GM08714 (cell line): ENCODE measurements at regions not wholly inside any gene's neighbourhood (a gene's known extent, or its start where the extent isn't known, plus 50 kb on each side); places are given as distances from the start of the nearest gene placed in this dataset.

Experiments used
- H3K4me3 ChIP-seq: fragments of 200-500 bp; sonication (Bioruptor generic); 2 replicates; pipeline ENCODE4 v1.5.1; 2014; ENCODE audit warnings: mild to moderate bottlenecking, low read length, inconsistent platforms
- ZNF274 ChIP-seq: IDR thresholded peaks from 2 replicates; pipeline ENCODE4 v1.6.1; 2012; ENCODE audit warnings: mild to moderate bottlenecking, low read depth, low read length

DNA sequence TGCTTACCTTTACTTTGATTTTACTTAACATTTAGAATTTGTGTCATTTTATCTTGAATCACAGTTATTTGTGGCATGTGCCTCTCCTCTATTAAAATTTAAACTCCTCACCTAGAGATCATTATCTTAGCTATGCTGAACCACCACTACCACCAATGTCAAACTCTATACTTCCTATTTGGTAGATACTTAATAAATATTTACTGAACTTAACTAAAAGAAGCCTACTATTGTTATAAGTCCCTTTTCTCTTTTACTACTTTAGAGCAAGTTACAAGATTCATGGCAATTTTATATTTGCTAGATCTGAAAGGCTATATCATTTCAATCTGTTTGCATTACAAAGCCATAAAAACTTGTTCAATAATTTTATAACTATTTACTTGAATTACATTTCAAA lies 273.3 kb upstream of the CCNH start:
- TF ChIP-seq ZNF274, result no peak
- no peak overlapping the region for H3K4me3 ChIP-seq

DNA sequence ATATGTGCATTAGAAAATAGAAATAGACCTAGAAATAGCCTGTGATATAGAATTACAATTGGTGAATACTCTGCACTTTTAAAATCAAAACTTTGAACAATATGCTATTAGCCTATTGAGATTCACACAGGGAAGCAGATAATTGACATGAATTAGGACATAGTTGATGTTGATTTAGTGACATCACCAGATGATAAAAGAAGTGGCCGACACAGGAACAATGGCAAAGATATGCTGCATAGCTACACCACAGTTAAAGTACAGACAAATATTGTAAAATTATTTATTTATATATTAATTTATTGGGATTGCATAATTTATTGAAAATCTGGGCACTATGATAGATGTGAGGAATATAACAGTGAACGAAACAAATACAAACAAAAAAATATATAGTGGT lies 261.5 kb upstream of the CCNH start:
- no peak for TF ChIP-seq ZNF274
- no peak overlapping the region for H3K4me3 ChIP-seq

DNA sequence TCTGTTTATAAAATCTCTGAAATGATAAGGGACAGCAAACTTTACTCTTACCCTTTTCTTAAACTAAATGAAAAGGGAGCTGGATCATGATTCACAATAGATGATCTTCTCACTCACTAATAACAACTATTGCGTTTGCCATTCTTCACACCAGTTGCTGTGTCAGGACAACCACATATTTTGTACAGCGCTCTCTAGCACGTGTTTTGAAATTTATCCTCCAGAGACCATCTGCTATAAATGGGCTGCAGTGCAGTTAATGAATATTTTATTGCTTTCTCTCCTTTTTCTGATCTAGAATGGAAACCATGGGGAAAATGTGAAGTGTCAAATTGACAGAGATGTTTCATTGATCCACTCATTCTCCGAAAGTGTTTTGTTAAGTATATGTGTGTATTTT lies 258.4 kb upstream of the CCNH start:
- no peak overlapping the region for H3K4me3 ChIP-seq
- no peak for TF ChIP-seq ZNF274

DNA sequence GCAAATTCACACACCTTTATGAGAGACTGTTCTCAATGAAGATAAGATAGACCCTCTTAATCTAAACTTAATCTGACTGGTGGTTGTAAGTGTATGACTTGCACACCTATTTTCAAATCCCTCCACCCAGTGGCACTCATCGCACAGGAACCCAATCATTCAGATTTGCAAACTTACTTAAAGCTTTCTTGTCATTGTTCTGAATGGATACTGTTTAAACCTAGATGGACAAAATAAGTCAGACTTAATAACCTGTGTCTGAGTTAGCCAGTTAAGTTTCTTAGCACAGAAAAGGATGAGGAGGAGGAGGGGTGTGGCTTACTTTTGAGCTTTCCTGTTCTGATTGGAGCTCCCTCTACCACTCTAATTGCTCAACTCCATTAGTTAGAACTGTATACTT lies 252.4 kb upstream of the CCNH start:
- TF ChIP-seq ZNF274, result no peak

DNA sequence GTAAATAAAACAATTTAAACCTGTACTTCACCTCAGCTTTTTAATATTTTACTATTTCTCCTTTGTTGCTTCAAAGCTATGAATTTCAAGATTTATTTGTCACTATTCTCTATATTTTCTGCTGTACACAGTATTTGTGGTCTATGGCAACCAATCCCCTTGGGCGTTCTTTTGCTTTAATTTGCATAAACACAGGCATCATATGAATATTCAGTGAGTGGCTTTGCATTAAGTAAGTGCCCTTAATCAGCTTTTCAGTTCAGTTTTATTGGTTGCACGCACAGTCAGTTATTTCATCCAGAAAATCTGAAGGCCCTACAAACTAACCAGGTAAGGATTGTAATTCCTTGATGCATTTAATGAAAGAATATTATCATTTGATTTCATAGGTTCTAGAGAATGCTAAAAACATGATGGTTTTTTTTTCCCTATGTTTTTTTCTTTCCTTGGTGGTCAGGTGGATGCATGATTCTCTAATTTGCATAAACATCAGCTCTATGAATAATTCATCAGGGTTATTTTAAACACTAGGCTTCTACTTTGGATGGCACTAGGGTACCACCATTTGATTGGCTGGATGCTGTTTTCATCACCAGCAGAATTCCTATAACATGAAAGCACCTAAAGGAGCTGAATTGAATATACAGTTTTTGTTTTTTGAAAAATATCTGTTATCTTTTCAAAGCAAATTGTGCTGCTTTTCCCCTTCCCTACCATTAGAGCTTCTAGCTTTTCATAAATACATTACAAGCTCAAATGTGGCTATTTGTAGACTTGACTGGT lies 249.2 kb upstream of the CCNH start:
- TF ChIP-seq ZNF274, result no peak
- H3K4me3 ChIP-seq, result no peak overlapping the region

More for the DNA sequence above, 252.4 kb upstream of the CCNH start:
- no peak overlapping the region for H3K4me3 ChIP-seq

DNA sequence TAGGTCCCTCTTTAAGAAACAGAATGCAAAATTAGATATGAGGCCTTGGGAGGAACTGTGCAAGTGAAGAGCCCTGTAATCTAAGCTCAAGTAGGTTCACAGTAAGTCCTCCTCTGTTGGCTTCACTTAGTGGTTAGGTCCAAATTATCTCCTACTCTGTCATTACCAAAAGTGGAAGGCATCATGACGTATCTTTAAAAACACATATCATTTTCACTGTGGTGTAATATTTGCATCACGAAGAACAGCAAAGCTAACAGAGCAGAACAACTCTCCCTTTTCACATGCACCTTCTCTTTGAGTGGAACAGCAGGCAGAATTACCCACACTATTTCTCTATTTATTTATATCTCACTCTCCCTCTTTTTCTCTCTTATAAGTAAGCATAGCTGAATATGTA lies 240.5 kb upstream of the CCNH start:
- H3K4me3 ChIP-seq, result no peak overlapping the region

DNA sequence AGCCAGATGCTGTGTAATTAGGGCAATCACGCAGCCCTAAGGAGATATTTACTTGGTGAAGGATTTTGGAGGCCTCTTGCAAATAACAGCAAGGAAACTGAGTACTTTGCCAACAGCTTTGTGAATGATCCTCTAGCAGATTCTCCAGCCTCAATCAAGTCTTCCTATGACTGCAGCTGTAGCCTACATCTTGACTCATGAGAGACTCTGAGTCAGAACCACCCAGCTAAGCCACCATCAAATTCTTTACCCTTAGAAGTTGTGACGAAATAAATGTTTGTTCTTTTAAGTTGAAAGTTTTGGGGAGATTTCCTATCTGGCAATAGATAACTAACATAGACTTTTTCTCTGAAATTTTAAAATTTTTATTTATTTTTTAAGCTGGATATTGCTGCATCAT lies 237.6 kb upstream of the CCNH start:
- no peak for TF ChIP-seq ZNF274

More for the DNA sequence above, 240.5 kb upstream of the CCNH start:
- TF ChIP-seq ZNF274, result no peak

DNA sequence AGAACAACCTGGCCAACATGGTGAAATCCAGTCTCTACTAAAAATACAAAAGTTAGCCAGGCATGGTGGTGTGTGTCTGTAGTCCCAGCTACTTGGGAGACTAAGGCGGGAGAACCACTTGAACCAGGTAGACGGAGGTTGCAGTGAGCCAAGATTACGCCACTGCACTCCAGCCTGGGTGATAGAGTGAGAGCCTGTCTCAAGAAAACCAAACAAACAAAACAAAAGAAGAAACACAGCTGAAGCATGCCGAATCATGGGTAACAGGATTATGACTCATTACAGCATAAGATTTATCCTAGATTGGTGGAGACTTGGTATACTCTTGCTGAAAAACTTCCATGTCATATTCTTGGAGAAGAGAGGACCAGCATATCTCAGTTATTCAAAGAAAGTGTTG lies 236.7 kb upstream of the CCNH start:
- no peak for TF ChIP-seq ZNF274
- no peak overlapping the region for H3K4me3 ChIP-seq

More for the DNA sequence above, 237.6 kb upstream of the CCNH start:
- no peak overlapping the region for H3K4me3 ChIP-seq

DNA sequence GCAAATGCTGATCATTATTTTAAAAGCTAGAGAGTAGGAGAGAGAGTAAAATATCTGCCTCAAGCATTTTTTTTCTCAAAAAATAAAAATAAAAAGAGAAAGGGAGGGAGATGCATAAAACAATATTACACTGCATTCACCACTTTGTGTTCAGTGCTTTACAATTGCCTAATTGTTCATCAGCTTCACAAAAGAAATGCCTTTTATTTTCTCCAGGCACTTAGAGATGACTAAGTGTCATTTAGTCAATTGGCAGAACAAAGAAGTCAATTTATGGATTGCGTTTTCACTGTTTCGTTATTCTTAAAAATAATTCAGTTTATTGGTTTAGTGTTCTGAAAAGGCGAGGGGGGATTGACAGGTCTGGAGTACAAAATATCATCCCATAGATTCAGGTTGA lies 232.5 kb upstream of the CCNH start:
- TF ChIP-seq ZNF274, result no peak
- no peak overlapping the region for H3K4me3 ChIP-seq

DNA sequence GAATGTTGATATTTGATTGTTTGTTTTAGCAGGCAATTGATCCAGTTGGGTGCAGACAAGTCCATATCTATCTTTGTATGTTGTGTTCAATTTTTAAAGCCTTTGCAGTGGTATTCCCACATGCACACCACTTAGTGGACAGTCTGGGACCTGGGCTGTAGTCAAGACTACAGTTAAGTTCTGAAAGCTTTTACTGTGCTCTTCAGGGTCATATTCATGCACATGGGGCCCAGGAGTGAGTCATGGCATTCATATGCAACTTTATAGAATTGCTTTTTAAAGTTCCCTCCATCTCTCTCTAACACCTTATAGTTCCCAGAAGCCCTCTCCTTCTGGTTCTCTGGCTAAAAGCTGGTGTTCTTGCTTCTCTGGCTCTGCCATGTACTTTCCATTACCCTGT lies 228.2 kb upstream of the CCNH start:
- TF ChIP-seq ZNF274, result no peak
- no peak overlapping the region for H3K4me3 ChIP-seq

DNA sequence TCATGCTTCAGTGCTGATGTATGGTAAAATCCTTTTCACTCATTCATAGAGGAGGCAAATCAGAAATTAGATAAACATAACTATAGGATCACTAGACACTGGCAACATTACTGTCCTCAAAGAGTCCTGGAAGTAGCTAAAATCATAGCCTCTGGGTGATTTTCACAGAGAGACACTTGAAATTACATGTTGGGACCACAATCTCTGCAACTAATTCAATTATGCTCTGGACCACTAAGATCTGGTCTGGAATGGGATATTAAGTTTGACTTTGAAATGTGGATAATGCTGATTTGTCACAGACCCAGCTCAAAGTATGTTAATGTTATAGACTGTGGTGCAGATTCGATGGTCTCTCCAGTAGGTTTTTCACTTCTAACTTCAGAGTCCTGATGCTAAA lies 214.6 kb upstream of the CCNH start:
- H3K4me3 ChIP-seq, result no peak overlapping the region
- no peak for TF ChIP-seq ZNF274

DNA sequence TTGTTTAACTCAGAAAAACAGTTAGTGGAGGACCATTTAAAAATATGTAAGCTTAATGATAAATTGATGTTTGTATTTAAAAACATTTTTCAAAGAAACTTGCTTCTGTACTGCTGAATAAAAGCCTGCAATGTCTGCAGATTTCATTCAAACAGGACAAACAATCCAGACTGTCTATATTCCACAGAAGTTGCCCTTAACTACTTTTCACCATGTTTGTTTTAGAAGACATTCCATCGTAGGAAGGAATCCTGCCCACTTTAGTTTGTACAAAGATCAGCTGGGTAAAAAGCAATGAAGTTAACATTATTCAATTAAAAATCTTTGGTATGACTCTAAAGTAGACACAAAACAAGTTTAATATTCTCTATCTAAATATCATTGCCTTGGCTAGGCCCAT lies 195.7 kb upstream of the CCNH start:
- no peak overlapping the region for H3K4me3 ChIP-seq
- no peak for TF ChIP-seq ZNF274

DNA sequence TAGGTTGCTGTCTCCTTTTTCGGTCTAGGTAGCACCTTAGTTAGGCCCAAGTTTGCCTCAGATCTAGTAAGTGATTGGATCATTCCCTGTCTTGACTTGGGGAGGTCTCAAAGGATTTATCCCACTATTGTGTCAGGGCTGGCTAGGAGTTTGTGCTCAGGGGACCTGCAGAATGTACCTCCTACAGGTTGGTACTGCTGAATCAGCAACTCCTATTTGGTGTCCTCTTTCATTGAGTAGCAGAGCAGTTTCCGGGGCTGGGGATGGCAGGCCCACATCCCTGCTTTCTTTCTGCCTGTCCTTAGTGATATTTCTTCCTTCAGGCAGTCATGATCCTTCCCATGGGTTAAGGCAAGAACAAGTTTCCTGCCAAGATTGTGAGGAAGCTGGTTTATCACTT lies 192.9 kb upstream of the CCNH start:
- no peak overlapping the region for H3K4me3 ChIP-seq
- TF ChIP-seq ZNF274, result no peak

DNA sequence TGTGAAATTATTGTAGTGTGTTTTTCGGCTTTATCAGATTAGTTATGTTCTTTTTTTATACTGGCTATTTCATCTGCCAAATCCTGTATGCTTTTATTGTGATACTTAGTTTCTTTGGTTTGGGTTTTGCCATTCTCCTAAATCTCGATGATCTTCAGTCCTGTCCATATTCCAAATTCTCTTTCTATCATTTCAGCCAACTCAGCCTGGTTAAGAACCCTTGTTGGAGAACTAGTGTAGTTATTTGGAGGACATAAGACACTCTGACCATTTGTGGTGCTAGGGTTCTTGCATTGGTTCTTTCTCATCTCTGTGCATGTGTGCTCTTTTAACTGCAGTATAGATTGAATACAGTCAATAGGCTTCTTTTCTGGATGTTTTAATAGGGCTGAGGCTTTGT lies 187.0 kb upstream of the CCNH start:
- no peak for TF ChIP-seq ZNF274
- H3K4me3 ChIP-seq, result no peak overlapping the region

DNA sequence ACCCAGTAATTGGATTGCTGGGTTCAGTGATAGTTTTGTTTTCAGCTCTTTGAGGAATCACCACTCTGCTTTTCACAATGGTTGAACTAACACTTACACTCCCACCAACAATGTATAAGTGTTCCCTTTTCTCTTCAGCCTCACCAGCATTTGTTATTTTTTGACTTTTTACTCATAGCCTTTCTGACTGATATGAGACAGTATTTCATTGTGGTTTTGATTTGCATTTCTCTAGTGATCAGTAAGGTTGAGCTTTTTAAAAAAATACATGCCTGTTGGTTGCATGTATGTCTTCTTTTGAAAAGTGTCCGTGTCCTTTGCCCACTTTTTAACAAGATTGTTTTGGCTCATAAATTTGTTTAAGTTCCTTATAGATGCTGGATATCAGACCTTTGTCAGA lies 185.7 kb upstream of the CCNH start:
- no peak overlapping the region for H3K4me3 ChIP-seq
- no peak for TF ChIP-seq ZNF274

DNA sequence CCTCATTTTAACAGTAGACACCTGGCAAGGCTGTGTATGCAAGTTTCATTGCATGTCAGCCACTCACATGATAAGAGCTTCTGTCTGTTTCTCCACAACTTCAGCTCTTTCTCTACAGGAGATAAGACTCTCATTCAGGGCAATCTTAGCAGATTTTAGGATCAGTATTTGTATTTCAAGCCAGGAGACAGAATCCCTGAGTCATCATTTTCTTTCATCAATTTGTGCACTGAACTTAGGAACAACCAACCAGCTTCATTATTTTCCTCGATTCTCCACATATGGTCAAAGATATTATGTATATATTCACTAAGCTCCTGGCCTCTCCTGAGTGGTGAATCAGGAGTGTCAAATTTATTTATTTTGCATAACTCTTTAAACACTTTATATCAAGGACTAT lies 181.8 kb upstream of the CCNH start:
- TF ChIP-seq ZNF274, result no peak
- no peak overlapping the region for H3K4me3 ChIP-seq
